WTC11 (cell line): ENCODE measurements at regions not wholly inside any gene's neighbourhood (a gene's known extent, or its start where the extent isn't known, plus 50 kb on each side); places are given as distances from the start of the nearest gene placed in this dataset.

ENCODE experiments used
- ATF1 ChIP-seq: sonication (generic); formaldehyde crosslinking; IDR thresholded peaks from 2 replicates; pipeline ENCODE4 v1.8.1; 2023; ENCODE audit warnings: mild to moderate bottlenecking, moderate library complexity, missing genetic modification reagents
- ATF3 ChIP-seq: sonication (generic); formaldehyde crosslinking; conservative IDR thresholded peaks from 2 replicates; pipeline ENCODE4 v1.8.1; 2022; ENCODE audit warnings: mild to moderate bottlenecking, missing genetic modification reagents
- RELA ChIP-seq: sonication (generic); formaldehyde crosslinking; IDR thresholded peaks from 2 replicates; pipeline ENCODE4 v1.8.1; 2022; ENCODE audit warnings: missing genetic modification reagents, mild to moderate bottlenecking, borderline replicate concordance
- TF ChIP-seq, protein P1 (sequence below): fragments of 200-600 bp; IDR thresholded peaks from 2 replicates; pipeline ENCODE4 v1.8.0; 2022; ENCODE audit warnings: antibody characterized with exemption
- TF ChIP-seq, protein P2 (sequence below): fragments of 250-450 bp; sonication (Bioruptor Pico); IDR thresholded peaks from 2 replicates; pipeline ENCODE4 v1.9.0; 2021; ENCODE audit warnings: mild to moderate bottlenecking, borderline replicate concordance

- TF ChIP-seq, protein P1, sequence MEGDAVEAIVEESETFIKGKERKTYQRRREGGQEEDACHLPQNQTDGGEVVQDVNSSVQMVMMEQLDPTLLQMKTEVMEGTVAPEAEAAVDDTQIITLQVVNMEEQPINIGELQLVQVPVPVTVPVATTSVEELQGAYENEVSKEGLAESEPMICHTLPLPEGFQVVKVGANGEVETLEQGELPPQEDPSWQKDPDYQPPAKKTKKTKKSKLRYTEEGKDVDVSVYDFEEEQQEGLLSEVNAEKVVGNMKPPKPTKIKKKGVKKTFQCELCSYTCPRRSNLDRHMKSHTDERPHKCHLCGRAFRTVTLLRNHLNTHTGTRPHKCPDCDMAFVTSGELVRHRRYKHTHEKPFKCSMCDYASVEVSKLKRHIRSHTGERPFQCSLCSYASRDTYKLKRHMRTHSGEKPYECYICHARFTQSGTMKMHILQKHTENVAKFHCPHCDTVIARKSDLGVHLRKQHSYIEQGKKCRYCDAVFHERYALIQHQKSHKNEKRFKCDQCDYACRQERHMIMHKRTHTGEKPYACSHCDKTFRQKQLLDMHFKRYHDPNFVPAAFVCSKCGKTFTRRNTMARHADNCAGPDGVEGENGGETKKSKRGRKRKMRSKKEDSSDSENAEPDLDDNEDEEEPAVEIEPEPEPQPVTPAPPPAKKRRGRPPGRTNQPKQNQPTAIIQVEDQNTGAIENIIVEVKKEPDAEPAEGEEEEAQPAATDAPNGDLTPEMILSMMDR, result no peak
- TF ChIP-seq ATF1, result no peak
- TF ChIP-seq, protein P2, sequence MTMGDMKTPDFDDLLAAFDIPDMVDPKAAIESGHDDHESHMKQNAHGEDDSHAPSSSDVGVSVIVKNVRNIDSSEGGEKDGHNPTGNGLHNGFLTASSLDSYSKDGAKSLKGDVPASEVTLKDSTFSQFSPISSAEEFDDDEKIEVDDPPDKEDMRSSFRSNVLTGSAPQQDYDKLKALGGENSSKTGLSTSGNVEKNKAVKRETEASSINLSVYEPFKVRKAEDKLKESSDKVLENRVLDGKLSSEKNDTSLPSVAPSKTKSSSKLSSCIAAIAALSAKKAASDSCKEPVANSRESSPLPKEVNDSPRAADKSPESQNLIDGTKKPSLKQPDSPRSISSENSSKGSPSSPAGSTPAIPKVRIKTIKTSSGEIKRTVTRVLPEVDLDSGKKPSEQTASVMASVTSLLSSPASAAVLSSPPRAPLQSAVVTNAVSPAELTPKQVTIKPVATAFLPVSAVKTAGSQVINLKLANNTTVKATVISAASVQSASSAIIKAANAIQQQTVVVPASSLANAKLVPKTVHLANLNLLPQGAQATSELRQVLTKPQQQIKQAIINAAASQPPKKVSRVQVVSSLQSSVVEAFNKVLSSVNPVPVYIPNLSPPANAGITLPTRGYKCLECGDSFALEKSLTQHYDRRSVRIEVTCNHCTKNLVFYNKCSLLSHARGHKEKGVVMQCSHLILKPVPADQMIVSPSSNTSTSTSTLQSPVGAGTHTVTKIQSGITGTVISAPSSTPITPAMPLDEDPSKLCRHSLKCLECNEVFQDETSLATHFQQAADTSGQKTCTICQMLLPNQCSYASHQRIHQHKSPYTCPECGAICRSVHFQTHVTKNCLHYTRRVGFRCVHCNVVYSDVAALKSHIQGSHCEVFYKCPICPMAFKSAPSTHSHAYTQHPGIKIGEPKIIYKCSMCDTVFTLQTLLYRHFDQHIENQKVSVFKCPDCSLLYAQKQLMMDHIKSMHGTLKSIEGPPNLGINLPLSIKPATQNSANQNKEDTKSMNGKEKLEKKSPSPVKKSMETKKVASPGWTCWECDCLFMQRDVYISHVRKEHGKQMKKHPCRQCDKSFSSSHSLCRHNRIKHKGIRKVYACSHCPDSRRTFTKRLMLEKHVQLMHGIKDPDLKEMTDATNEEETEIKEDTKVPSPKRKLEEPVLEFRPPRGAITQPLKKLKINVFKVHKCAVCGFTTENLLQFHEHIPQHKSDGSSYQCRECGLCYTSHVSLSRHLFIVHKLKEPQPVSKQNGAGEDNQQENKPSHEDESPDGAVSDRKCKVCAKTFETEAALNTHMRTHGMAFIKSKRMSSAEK (CRISPR knock-in tag), result no peak
- no peak for TF ChIP-seq RELA (CRISPR knock-in tag)
- TF ChIP-seq ATF3, result no peak
These were observed 77.8 kb downstream of the RWDD3 start for GRCh38 chr1:95311762-95312161.
